Ovary (tissue), 7 donors: ENCODE measurements at regions not wholly inside any gene's neighbourhood (a gene's known extent, or its start where the extent isn't known, plus 50 kb on each side); places are given as distances from the start of the nearest gene placed in this dataset.

Experiments used
- DNase-seq, 5 donors: peaks; one replicate each; pipeline ENCODE4 v3.0.0-alpha.2; 2019 to 2020
- H3K27ac ChIP-seq, 2 donors: fragments of 200-600 bp; one replicate each; pipeline versions ENCODE4 v1.5.1 to v1.8.0; 2019 to 2022
- H3K27me3 ChIP-seq: fragments of 200-600 bp; one replicate; pipeline ENCODE4 v1.8.0; 2022
- H3K36me3 ChIP-seq: fragments of 200-600 bp; sonication (generic); one replicate; pipeline ENCODE4 v1.5.1; 2019
- H3K4me1 ChIP-seq: one replicate; pipeline ENCODE4 v1.8.1; 2013; ENCODE audit warnings: mild to moderate bottlenecking, moderate library complexity; ENCODE audit not compliant: insufficient read depth
- H3K4me3 ChIP-seq: fragments of 200-600 bp; sonication (generic); one replicate; pipeline ENCODE4 v1.5.1; 2017
- H3K9me3 ChIP-seq, 2 donors: fragments of 200-600 bp in 1 of 2; sonication (generic) in 1 of 2; one replicate each; pipeline versions ENCODE4 v1.5.1 to v1.8.1; 2013 to 2019; ENCODE audit warnings: mild to moderate bottlenecking in 1 of 2, moderate library complexity in 1 of 2
- CTCF ChIP-seq, 3 donors: fragments of 450-650 bp in 2 of 3; fragments of 200-600 bp in 1 of 3; IDR thresholded peaks; one replicate each; pipeline versions ENCODE4 v1.5.1 to v1.8.0; 2016 to 2022; ENCODE audit warnings: antibody characterized with exemption in 3 of 3, mild to moderate bottlenecking in 1 of 3
- EP300 ChIP-seq: sonication (generic); formaldehyde crosslinking; IDR thresholded peaks from one replicate; pipeline ENCODE4 v1.6.1; 2017; ENCODE audit warnings: antibody characterized with exemption
- POLR2A ChIP-seq: fragments of 450-650 bp; IDR thresholded peaks from one replicate; pipeline ENCODE4 v1.6.1; 2017; ENCODE audit warnings: antibody characterized with exemption, mild to moderate bottlenecking, moderate library complexity
- WGBS, 3 donors: extraction: QIAGEN DNeasy Blood & Tissue Kit in 1 of 3; methylation state at CpG; one replicate each; pipeline versions ENCODE4 v1.1.5 to v1.1.7; 2013 to 2017; 5-methylcytosine and 5-hydroxymethylcytosine counted together
- intact Hi-C, 4 donors: fragments of 100-400 bp; cut with DNase I; formaldehyde crosslinking; loops; one replicate each; pipeline versions ENCODE4 v1.11.0 to v1.15.1; 2022 to 2023
- donor health status: DM: no; HTN: no; CAD: no; lungs with moderate emphysema.
- donor health status: DM: no; HTN: no; CAD: no.
- donor health status: Bipolar disorder and iron deficiency.
- donor health status: DM: no; HTN: no; CAD: no.
- donor health status: DM: yes; HTN: yes; CAD: no.

- TF ChIP-seq POLR2A = no peak
- no peak for TF ChIP-seq CTCF (IDR thresholded peaks at IDR 0.05)
- WGBS, 3 donors = 50 to 53% (median 51%) methylated on average over 8 of the region's 8 CpGs
- Histone ChIP-seq H3K4me1 (peaks cover 27% of the 10 kb centered on the region), H3K27me3 (no peaks in the 10 kb centered on the region), H3K36me3 (no peaks in the 10 kb centered on the region), H3K4me3 (no peak overlapping the region), H3K9me3 (no peaks in the 10 kb centered on the region), H3K27ac (peak overlapping the region; percentile 95 to 99)
- intact Hi-C loops = no loop called here
- peak in 1 of 5 donors; percentile 42 for DNase-seq
Observed at GRCh38 chr14:73784181-73784987, 67.2 kb upstream of the PTGR2 start.

- WGBS, 3 donors = 50 to 56% (median 55%) methylated on average over 10 of the region's 10 CpGs
- intact Hi-C loops = no loop called here
- no peak for DNase-seq
- Histone ChIP-seq H3K9me3 (no peaks in the 10 kb centered on the region), H3K27me3 (no peaks in the 10 kb centered on the region), H3K36me3 (no peaks in the 10 kb centered on the region), H3K4me3 (no peak overlapping the region), H3K4me1 (peaks cover 26% of the 10 kb centered on the region), H3K27ac (peak overlapping the region; percentile 25 to 29)
- no peak for TF ChIP-seq CTCF (IDR thresholded peaks at IDR 0.05)
- TF ChIP-seq EP300 = no peak
- TF ChIP-seq POLR2A = no peak
Observed at GRCh38 chr14:73783107-73783727, 68.4 kb upstream of the PTGR2 start.

GRCh38 chr14:73782623-73783022, 68.4 kb upstream of the PNMA1 start:
- 90 to 94% (median 94%) methylated on average over 2 of the region's 2 CpGs for WGBS, 3 donors
- intact Hi-C loops = no loop called here
- no peak overlapping the region for H3K27ac ChIP-seq
- H3K4me3 ChIP-seq = no peak overlapping the region
- no peak for DNase-seq
- no peaks in the 10 kb centered on the region for H3K9me3 ChIP-seq
- peaks cover 26% of the 10 kb centered on the region for H3K4me1 ChIP-seq
- H3K27me3 ChIP-seq = no peaks in the 10 kb centered on the region
- TF ChIP-seq EP300 (no peak), POLR2A (no peak), CTCF (IDR thresholded peaks at IDR 0.05) (no peak)
- H3K36me3 ChIP-seq = no peaks in the 10 kb centered on the region

- peaks cover 31% of the 10 kb centered on the region for H3K4me1 ChIP-seq
- intact Hi-C loops = no loop called here
- 30 to 61% (median 32%) methylated on average over 3 of the region's 3 CpGs for WGBS, 3 donors
Observed at GRCh38 chr14:73780896-73781295, 66.7 kb upstream of the PNMA1 start.

More at GRCh38 chr14:73780896-73781295, 66.7 kb upstream of the PNMA1 start:
- no peaks in the 10 kb centered on the region for H3K27me3 ChIP-seq
- DNase-seq = no peak
- no peaks in the 10 kb centered on the region for H3K36me3 ChIP-seq
- H3K27ac ChIP-seq = no peak overlapping the region
- H3K9me3 ChIP-seq = no peaks in the 10 kb centered on the region
- TF ChIP-seq EP300 (no peak), CTCF (IDR thresholded peaks at IDR 0.05) (no peak), POLR2A (no peak)
- no peak overlapping the region for H3K4me3 ChIP-seq
